ENCODE measurements at regions not wholly inside any gene's neighbourhood (a gene's known extent, or its start where the extent isn't known, plus 50 kb on each side); places are given as distances from the start of the nearest gene placed in this dataset.

GRCh38 chr10:21257191-21257590, 268.3 kb downstream of the SKIDA1 start (continued):
- no peak for TF ChIP-seq POU5F1 (IDR thresholded peaks at IDR 0.05; ENCODE audit: low read depth, low read length)
- no peak for TF ChIP-seq KDM5A (IDR thresholded peaks at IDR 0.05; ENCODE audit: low read length)
- no peak for TF ChIP-seq RBBP5 (IDR thresholded peaks at IDR 0.05; ENCODE audit: borderline replicate concordance, low read depth, low read length)
- TF ChIP-seq SUZ12 (IDR thresholded peaks at IDR 0.05; ENCODE audit: low read length): no peak
- TF ChIP-seq HDAC2 (IDR thresholded peaks at IDR 0.05; ENCODE audit: borderline replicate concordance in 1 of 2, low read depth in 2 of 2, low read length in 2 of 2): no peak
- TF ChIP-seq JUND (IDR thresholded peaks at IDR 0.05; ENCODE audit: low read length): no peak
